ENCODE measurements at regions not wholly inside any gene's neighbourhood (a gene's known extent, or its start where the extent isn't known, plus 50 kb on each side); places are given as distances from the start of the nearest gene placed in this dataset.

GRCh38 chr15:59739557-59740186 is 50.6 kb upstream of the BNIP2 start:
- POLR2A ChIA-PET, result interaction anchor here (0.6 kb wide), 1 partner anchor 66 kb away, joined by 3 read pairs; no protein-coding TSS in a partner anchor
- peaks cover 9% of the 10 kb centered on the region for H3K36me3 Mint-ChIP-seq
- ATAC-seq (no peak), DNase-seq (ENCODE audit: low spot score) (no peak)
- CTCF ChIA-PET, result interaction anchor here (0.6 to 1.3 kb wide), 4 partner anchors 8 to 586 kb away, joined by 3 to 6 read pairs (median 4); no protein-coding TSS in a partner anchor
- peaks cover 17% of the 10 kb centered on the region for H3K9me3 Mint-ChIP-seq
- TF ChIP-seq ZNF532 (CRISPR knock-in tag; IDR thresholded peaks at IDR 0.05; ENCODE audit: borderline replicate concordance), result no peak
- TF ChIP-seq ZBTB43 (CRISPR knock-in tag; IDR thresholded peaks at IDR 0.05), result no peak
- no peak for TF ChIP-seq E2F1 (CRISPR knock-in tag; IDR thresholded peaks at IDR 0.05)
- TF ChIP-seq MXD4 (CRISPR knock-in tag; IDR thresholded peaks at IDR 0.05; ENCODE audit: borderline replicate concordance), result no peak
- TF ChIP-seq NFE2L1 (CRISPR knock-in tag; IDR thresholded peaks at IDR 0.05), result no peak
- TF ChIP-seq TCF7 (CRISPR knock-in tag; IDR thresholded peaks at IDR 0.05; ENCODE audit: low read depth), result no peak
- peaks cover 8% of the 10 kb centered on the region; the same call in 1 of the 2 replicates for H3K27me3 Mint-ChIP-seq (ENCODE audit: low read depth)
- H3K4me1 Mint-ChIP-seq, result no peaks in the 10 kb centered on the region
- H3K27ac Mint-ChIP-seq, result no peak overlapping the region
- no peak overlapping the region for H3K4me3 Mint-ChIP-seq

All from WTC11 (cell line).